IPS-20b (cell line): ENCODE measurements at regions not wholly inside any gene's neighbourhood (a gene's known extent, or its start where the extent isn't known, plus 50 kb on each side); places are given as distances from the start of the nearest gene placed in this dataset.

Source experiments
- H3K27ac ChIP-seq: one replicate; pipeline ENCODE4 v1.5.1; 2013; ENCODE audit warnings: low read length
- H3K27me3 ChIP-seq: 2 replicates; pipeline ENCODE4 v1.6.1; 2013; ENCODE audit warnings: mild to moderate bottlenecking, low read length, inconsistent platforms; ENCODE audit not compliant: insufficient read depth
- H3K36me3 ChIP-seq: 2 replicates; pipeline ENCODE4 v1.6.1; 2013; ENCODE audit warnings: low read depth, mild to moderate bottlenecking, inconsistent platforms, low read length, moderate library complexity; ENCODE audit not compliant: insufficient read depth
- H3K4me1 ChIP-seq: 2 replicates; pipeline ENCODE4 v1.6.1; 2013; ENCODE audit warnings: mild to moderate bottlenecking, control low read depth, inconsistent platforms, low read length, moderate library complexity; ENCODE audit not compliant: insufficient read depth
- H3K4me3 ChIP-seq: 2 replicates; pipeline ENCODE4 v1.5.1; 2013; ENCODE audit warnings: mild to moderate bottlenecking, low read length, inconsistent platforms
- H3K9ac ChIP-seq: 2 replicates; pipeline ENCODE4 v1.6.1; 2013; ENCODE audit warnings: low read depth, mild to moderate bottlenecking, inconsistent platforms, low read length, moderate library complexity
- H3K9me3 ChIP-seq: 2 replicates; pipeline ENCODE4 v1.6.1; 2013; ENCODE audit warnings: mild to moderate bottlenecking, low read depth, low read length, inconsistent platforms; ENCODE audit not compliant: insufficient read depth

DNA sequence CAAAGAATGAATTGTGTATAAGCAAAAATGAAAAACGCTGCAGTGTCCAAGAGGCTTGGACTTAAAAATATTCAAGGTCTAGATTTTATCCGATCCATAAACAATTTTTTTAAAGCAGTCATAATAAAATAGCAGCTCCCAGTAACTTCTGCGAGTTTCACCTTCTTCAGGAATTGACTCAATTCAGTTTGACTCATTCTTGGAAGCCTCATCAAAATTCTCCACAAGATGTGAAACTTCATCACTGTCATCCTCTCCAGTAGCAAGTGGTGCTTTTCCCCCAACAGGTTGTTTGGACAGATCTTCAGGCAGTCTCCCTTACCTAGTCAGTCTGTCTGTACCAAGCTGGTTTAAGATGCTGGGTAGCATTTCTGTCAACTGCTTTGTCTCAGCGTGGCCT lies 93.5 kb upstream of the FOXG1 start:
- Histone ChIP-seq H3K9me3 (no peaks in the 10 kb centered on the region), H3K27me3 (no peaks in the 10 kb centered on the region), H3K4me1 (peaks cover 2% of the 10 kb centered on the region; the same call in 1 of the 2 replicates), H3K9ac (no peak overlapping the region), H3K36me3 (no peaks in the 10 kb centered on the region), H3K4me3 (no peak overlapping the region), H3K27ac (no peak overlapping the region)

DNA sequence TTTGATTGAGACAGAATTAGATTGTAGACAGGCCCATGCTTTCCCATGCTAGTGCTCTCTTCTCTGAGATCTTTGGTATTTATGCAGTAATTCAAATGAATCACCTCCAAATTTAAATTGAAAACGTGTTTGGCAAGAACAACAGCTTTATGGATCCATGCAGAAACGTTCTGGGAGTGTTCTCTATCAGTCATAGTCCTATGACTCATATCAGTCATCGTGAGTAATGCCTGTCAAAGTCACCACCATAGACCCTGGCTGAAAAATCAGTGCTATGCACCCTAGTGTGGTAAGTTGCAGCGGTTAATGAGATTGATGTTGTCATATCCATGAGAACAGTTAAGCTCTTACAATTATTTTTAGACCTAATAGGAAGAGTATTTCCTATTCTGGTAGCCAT lies 90.1 kb upstream of the FOXG1 start:
- H3K4me3 ChIP-seq, result no peak overlapping the region
- no peaks in the 10 kb centered on the region for H3K27me3 ChIP-seq
- no peaks in the 10 kb centered on the region for H3K36me3 ChIP-seq
- no peaks in the 10 kb centered on the region for H3K9me3 ChIP-seq
- H3K27ac ChIP-seq, result no peak overlapping the region
- H3K4me1 ChIP-seq, result peaks cover 2% of the 10 kb centered on the region; the same call in 1 of the 2 replicates
- H3K9ac ChIP-seq, result no peak overlapping the region

DNA sequence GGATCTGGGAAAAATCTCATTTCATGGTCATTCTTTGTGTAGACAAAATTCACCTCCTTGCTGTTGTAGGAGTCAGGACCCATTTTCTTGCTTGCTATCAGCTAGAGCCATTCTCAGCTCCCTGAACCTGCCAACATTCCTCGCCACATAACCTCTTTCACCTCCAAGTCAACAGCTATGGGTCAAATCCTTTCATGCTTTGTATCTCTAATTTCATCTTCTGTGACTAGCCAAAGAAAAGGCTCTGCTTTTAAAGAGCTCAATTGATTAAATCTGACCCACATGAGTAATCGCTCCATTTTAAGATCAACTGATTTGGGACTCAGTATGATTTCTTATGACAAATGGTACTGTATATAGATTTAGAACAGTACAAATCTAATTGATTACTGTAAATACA lies 89.2 kb upstream of the FOXG1 start:
- no peaks in the 10 kb centered on the region for H3K27me3 ChIP-seq
- no peaks in the 10 kb centered on the region for H3K9me3 ChIP-seq
- H3K27ac ChIP-seq, result no peak overlapping the region
- H3K4me3 ChIP-seq, result no peak overlapping the region
- no peaks in the 10 kb centered on the region for H3K4me1 ChIP-seq
- H3K9ac ChIP-seq, result no peak overlapping the region
- H3K36me3 ChIP-seq, result no peaks in the 10 kb centered on the region

DNA sequence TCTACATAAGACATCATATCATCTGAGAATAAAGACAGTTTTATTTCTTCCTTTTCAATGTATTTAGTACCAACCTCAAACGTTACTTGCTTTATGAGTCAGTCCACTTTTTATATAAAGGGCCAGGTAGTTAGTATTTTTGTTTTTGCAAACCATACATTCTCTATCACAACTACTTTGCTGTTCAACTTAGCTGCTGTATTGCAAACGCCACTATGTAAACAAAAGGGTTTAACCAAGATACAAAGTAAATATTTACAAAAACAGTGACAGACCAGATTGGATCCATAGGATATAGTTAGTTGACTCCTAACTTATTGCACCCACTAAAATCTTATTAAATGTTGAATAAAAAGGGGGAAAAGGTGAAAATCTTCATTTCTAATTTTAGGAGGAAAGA lies 87.7 kb upstream of the FOXG1 start:
- Histone ChIP-seq H3K27me3 (no peaks in the 10 kb centered on the region), H3K36me3 (no peaks in the 10 kb centered on the region), H3K9ac (no peak overlapping the region), H3K27ac (no peak overlapping the region), H3K4me1 (no peaks in the 10 kb centered on the region), H3K9me3 (peaks cover 2% of the 10 kb centered on the region; the same call in 1 of the 2 replicates), H3K4me3 (no peak overlapping the region)

DNA sequence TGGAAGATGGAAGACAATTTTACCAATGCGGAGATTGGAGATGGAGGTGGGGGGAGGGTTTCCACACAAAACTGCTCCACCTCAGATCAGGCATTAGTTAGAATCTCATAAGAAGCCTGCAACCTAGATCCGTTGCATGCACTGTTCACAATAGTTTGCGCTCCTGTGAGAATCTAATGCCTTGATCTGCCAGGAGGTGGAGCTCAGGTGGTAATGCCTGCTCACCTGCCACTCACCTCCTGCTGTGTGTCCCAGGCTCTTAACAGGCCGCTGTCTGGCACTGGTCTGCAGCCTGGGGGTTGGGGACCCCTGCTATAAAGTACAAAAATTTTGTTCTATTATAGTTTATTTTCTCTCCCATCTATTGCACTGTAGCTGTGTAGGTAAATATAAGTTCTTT lies 84.9 kb upstream of the FOXG1 start:
- no peak overlapping the region for H3K4me3 ChIP-seq
- H3K27me3 ChIP-seq, result no peaks in the 10 kb centered on the region
- no peaks in the 10 kb centered on the region for H3K4me1 ChIP-seq
- H3K27ac ChIP-seq, result no peak overlapping the region
- no peaks in the 10 kb centered on the region for H3K36me3 ChIP-seq
- no peak overlapping the region for H3K9ac ChIP-seq
- H3K9me3 ChIP-seq, result peaks cover 2% of the 10 kb centered on the region; the same call in 1 of the 2 replicates

DNA sequence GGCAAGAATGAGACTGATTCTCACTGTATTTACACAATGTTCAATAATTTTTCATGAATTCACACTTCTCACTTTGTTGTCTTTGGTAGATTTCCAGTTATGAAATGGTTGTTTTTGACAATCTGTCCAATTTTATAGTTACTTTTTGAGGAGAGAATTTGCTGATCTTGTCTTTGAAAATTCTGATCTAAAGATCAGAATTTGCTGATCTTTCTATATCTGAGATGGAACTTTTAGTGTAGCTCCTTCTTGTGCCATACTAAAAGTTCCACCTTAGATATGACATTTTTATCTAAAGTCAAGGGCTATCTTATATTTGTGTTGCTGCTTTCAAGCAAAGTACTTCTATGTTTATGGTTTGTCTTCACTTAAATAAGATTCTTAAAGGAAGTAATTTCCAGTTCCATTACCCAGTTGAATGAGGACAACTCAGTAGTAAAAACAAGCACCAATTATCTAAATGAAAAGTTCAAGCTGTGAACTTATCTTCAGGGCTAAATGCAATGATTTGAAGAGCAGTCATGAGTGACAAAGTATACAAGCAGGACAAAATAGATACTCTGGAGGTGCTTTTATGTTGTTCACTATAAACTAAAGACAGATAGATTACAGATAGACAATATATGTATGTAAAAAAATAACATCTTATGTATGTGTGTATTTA lies 76.4 kb upstream of the FOXG1 start:
- H3K4me3 ChIP-seq, result no peak overlapping the region
- no peaks in the 10 kb centered on the region for H3K27me3 ChIP-seq
- H3K36me3 ChIP-seq, result no peaks in the 10 kb centered on the region
- no peak overlapping the region for H3K9ac ChIP-seq
- H3K4me1 ChIP-seq, result no peaks in the 10 kb centered on the region
- H3K27ac ChIP-seq, result no peak overlapping the region
- H3K9me3 ChIP-seq, result no peaks in the 10 kb centered on the region

- no peaks in the 10 kb centered on the region for H3K4me1 ChIP-seq
- no peaks in the 10 kb centered on the region for H3K27me3 ChIP-seq
- no peaks in the 10 kb centered on the region for H3K36me3 ChIP-seq
- H3K4me3 ChIP-seq, result no peak overlapping the region
- no peaks in the 10 kb centered on the region for H3K9me3 ChIP-seq
- no peak overlapping the region for H3K9ac ChIP-seq
- H3K27ac ChIP-seq, result no peak overlapping the region
Measured at GRCh38 chr14:28695109-28695508, 71.5 kb upstream of the FOXG1 start.

- Histone ChIP-seq H3K36me3 (no peaks in the 10 kb centered on the region), H3K27ac (no peak overlapping the region), H3K4me3 (no peak overlapping the region), H3K4me1 (no peaks in the 10 kb centered on the region), H3K27me3 (no peaks in the 10 kb centered on the region), H3K9me3 (no peaks in the 10 kb centered on the region), H3K9ac (no peak overlapping the region)
Measured at GRCh38 chr14:28701733-28702132, 64.9 kb upstream of the FOXG1 start.

GRCh38 chr14:28703482-28703881 lies 63.1 kb upstream of the FOXG1 start:
- Histone ChIP-seq H3K36me3 (no peaks in the 10 kb centered on the region), H3K4me1 (no peaks in the 10 kb centered on the region), H3K9me3 (no peaks in the 10 kb centered on the region)

GRCh38 chr14:28704153-28704552 lies 62.4 kb upstream of the FOXG1 start:
- no peak overlapping the region for H3K9ac ChIP-seq
- no peaks in the 10 kb centered on the region for H3K4me1 ChIP-seq
- no peaks in the 10 kb centered on the region for H3K36me3 ChIP-seq
- no peak overlapping the region for H3K27ac ChIP-seq
- no peaks in the 10 kb centered on the region for H3K27me3 ChIP-seq
- no peaks in the 10 kb centered on the region for H3K9me3 ChIP-seq
- H3K4me3 ChIP-seq, result no peak overlapping the region

More at GRCh38 chr14:28703482-28703881, 63.1 kb upstream of the FOXG1 start:
- no peak overlapping the region for H3K4me3 ChIP-seq
- H3K27me3 ChIP-seq, result no peaks in the 10 kb centered on the region
- H3K9ac ChIP-seq, result no peak overlapping the region
- H3K27ac ChIP-seq, result no peak overlapping the region

GRCh38 chr14:28707814-28708213 lies 58.8 kb upstream of the FOXG1 start:
- H3K36me3 ChIP-seq, result no peaks in the 10 kb centered on the region
- no peak overlapping the region for H3K27ac ChIP-seq
- H3K27me3 ChIP-seq, result no peaks in the 10 kb centered on the region
- no peak overlapping the region for H3K4me3 ChIP-seq
- H3K4me1 ChIP-seq, result no peaks in the 10 kb centered on the region
- H3K9me3 ChIP-seq, result no peaks in the 10 kb centered on the region
- H3K9ac ChIP-seq, result no peak overlapping the region

- no peaks in the 10 kb centered on the region for H3K9me3 ChIP-seq
- no peak overlapping the region for H3K27ac ChIP-seq
- H3K4me1 ChIP-seq, result no peaks in the 10 kb centered on the region
- no peaks in the 10 kb centered on the region for H3K27me3 ChIP-seq
- no peak overlapping the region for H3K4me3 ChIP-seq
- no peaks in the 10 kb centered on the region for H3K36me3 ChIP-seq
- no peak overlapping the region for H3K9ac ChIP-seq
Measured at GRCh38 chr14:28709571-28710305, 56.8 kb upstream of the FOXG1 start.
